SK-N-SH (cell line): ENCODE measurements at regions not wholly inside any gene's neighbourhood (a gene's known extent, or its start where the extent isn't known, plus 50 kb on each side); places are given as distances from the start of the nearest gene placed in this dataset.

Experiments used
- CTCF ChIP-seq: fragments of 200-600 bp; sonication (generic); IDR thresholded peaks from 2 replicates; pipeline ENCODE4 v1.6.1; 2017; ENCODE audit warnings: antibody characterized with exemption, mild to moderate bottlenecking, moderate library complexity
- ELF1 ChIP-seq: IDR thresholded peaks from 2 replicates; pipeline ENCODE4 v1.4.0; 2012
- GABPA ChIP-seq: IDR thresholded peaks from 2 replicates; pipeline ENCODE4 v1.4.0; 2012; ENCODE audit warnings: low read depth, mild to moderate bottlenecking
- MAX ChIP-seq: IDR thresholded peaks from 2 replicates; pipeline ENCODE4 v1.4.0; 2012; ENCODE audit warnings: low read depth
- SIN3A ChIP-seq: IDR thresholded peaks from 2 replicates; pipeline ENCODE4 v1.6.1; 2012; ENCODE audit warnings: low read depth, mild to moderate bottlenecking, low read length, moderate library complexity, borderline replicate concordance
- TAF1 ChIP-seq: IDR thresholded peaks from 2 replicates; pipeline ENCODE4 v1.6.1; 2012; ENCODE audit warnings: low read depth, mild to moderate bottlenecking, low read length, moderate library complexity, borderline replicate concordance
- TCF12 ChIP-seq: IDR thresholded peaks from 2 replicates; pipeline ENCODE4 v1.4.0; 2012
- TEAD4 ChIP-seq: IDR thresholded peaks from 2 replicates; pipeline ENCODE4 v1.4.0; 2012; ENCODE audit warnings: mild to moderate bottlenecking, borderline replicate concordance; ENCODE audit not compliant: insufficient read depth

GRCh38 chr13:103164251-103164650 lies 98.0 kb upstream of the SLC10A2 start:
- no peak for TF ChIP-seq CTCF
- TF ChIP-seq GABPA = no peak
- TF ChIP-seq TAF1 = no peak
- TF ChIP-seq TEAD4 = no peak
- TF ChIP-seq SIN3A = no peak
- no peak for TF ChIP-seq ELF1
- TF ChIP-seq MAX = no peak
- no peak for TF ChIP-seq TCF12
